DND-41 (cell line): ENCODE measurements at regions not wholly inside any gene's neighbourhood (a gene's known extent, or its start where the extent isn't known, plus 50 kb on each side); places are given as distances from the start of the nearest gene placed in this dataset.

Source experiments
- ATAC-seq: fragments of 200-7000 bp; cut with Tn5 transposase; 3 replicates; pipeline ENCODE4 v1.9.1; 2021; ENCODE audit warnings: low read depth; ENCODE audit not compliant: insufficient read depth
- DNase-seq: peaks from one replicate; pipeline ENCODE4 v3.0.0-alpha.2; 2020
- H2AFZ ChIP-seq: 2 replicates; pipeline ENCODE4 v1.6.0; 2012; ENCODE audit warnings: low read depth, low read length
- H3K27ac ChIP-seq: 2 replicates; pipeline ENCODE4 v1.5.1; 2012; ENCODE audit warnings: low read length, inconsistent platforms
- H3K27me3 ChIP-seq: fragments of 200-600 bp; sonication (generic); 2 replicates; pipeline ENCODE4 v1.6.0; 2012; ENCODE audit warnings: low read length, mild to moderate bottlenecking, inconsistent platforms; ENCODE audit not compliant: insufficient read depth, poor library complexity
- H3K36me3 ChIP-seq: 2 replicates; pipeline ENCODE4 v1.5.1; 2012; ENCODE audit warnings: low read length, inconsistent platforms; ENCODE audit not compliant: insufficient read depth
- H3K4me1 ChIP-seq: 2 replicates; pipeline ENCODE4 v1.5.1; 2012; ENCODE audit warnings: mild to moderate bottlenecking, low read length; ENCODE audit not compliant: insufficient read depth
- H3K4me2 ChIP-seq: 2 replicates; pipeline ENCODE4 v1.6.0; 2012; ENCODE audit warnings: mild to moderate bottlenecking, moderate library complexity, low read length, inconsistent platforms; ENCODE audit not compliant: insufficient read depth
- H3K4me3 ChIP-seq, 2 experiments: fragments of 200-600 bp in 1 of 2; shearing (Covaris generic) in 1 of 2; 2 replicates each; pipeline ENCODE4 v1.5.1; 2012 to 2016; ENCODE audit warnings: inconsistent platforms in 2 of 2, low read length in 2 of 2, mild to moderate bottlenecking in 2 of 2, low read depth in 1 of 2, moderate library complexity in 1 of 2
- H3K79me2 ChIP-seq: 2 replicates; pipeline ENCODE4 v1.6.0; 2012; ENCODE audit warnings: low read length, inconsistent platforms; ENCODE audit not compliant: insufficient read depth
- H3K9ac ChIP-seq: 2 replicates; pipeline ENCODE4 v1.6.0; 2012; ENCODE audit warnings: low read depth, mild to moderate bottlenecking, inconsistent platforms, low read length, moderate library complexity
- H3K9me3 ChIP-seq: 2 replicates; pipeline ENCODE4 v1.5.1; 2012; ENCODE audit warnings: low read length, moderate library complexity, mild to moderate bottlenecking, inconsistent platforms; ENCODE audit not compliant: insufficient read depth, severe bottlenecking
- H4K20me1 ChIP-seq: 2 replicates; pipeline ENCODE4 v1.6.0; 2012; ENCODE audit warnings: low read length; ENCODE audit not compliant: insufficient read depth
- EZH2 ChIP-seq: IDR thresholded peaks from 3 replicates; pipeline ENCODE4 v1.6.1; 2012; ENCODE audit warnings: borderline replicate concordance, low read depth, mild to moderate bottlenecking, moderate library complexity, low read length, inconsistent platforms; ENCODE audit not compliant: severe bottlenecking
- TF ChIP-seq, protein P1 (sequence below): IDR thresholded peaks from 2 replicates; pipeline ENCODE4 v1.5.1; 2012; ENCODE audit warnings: borderline replicate concordance, low read length, moderate library complexity, mild to moderate bottlenecking; ENCODE audit not compliant: poor library complexity, severe bottlenecking; ENCODE audit errors: extremely low read depth

DNA sequence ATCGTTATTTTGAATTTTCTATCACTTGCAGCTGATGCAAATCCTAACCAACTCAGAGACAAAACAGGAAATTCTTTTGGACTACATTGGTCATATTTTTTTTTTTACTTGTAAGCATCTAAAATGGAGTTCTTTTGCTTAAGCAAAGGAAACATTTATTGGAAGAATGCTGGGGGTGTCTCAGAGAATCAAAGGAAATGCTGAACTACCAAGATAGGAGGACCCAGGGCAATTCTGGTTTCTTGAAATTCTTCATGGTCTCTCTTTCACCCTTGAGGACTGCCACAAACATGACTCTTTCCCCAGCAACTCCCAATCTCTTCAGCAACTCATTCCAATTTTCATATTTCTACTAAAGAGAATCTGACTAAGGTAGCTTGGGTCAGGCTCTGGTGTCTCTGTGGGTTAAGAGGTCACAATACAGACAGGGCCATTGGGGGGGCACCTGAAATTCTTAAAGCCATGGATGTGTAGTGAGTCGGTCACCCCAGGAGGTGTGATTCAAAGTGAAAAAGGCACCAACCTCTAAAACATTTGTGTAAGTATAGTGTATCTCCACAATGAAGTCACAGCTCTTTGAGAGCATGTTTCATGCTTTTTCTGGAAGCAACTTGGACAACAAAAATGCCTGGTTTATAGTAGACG is 171.1 kb upstream of the FGGY start:
- no peaks in the 10 kb centered on the region for H3K9me3 ChIP-seq
- H3K79me2 ChIP-seq = no peaks in the 10 kb centered on the region
- no peaks in the 10 kb centered on the region for H3K4me1 ChIP-seq
- no peaks in the 10 kb centered on the region for H3K27me3 ChIP-seq
- H3K9ac ChIP-seq = no peak overlapping the region
- no peak overlapping the region for H3K4me2 ChIP-seq
- H2AFZ ChIP-seq = no peak overlapping the region; the same call in 1 of the 2 replicates
- H4K20me1 ChIP-seq = no peaks in the 10 kb centered on the region
- H3K36me3 ChIP-seq = no peaks in the 10 kb centered on the region
- no peak overlapping the region for H3K4me3 ChIP-seq
- TF ChIP-seq, protein P1, sequence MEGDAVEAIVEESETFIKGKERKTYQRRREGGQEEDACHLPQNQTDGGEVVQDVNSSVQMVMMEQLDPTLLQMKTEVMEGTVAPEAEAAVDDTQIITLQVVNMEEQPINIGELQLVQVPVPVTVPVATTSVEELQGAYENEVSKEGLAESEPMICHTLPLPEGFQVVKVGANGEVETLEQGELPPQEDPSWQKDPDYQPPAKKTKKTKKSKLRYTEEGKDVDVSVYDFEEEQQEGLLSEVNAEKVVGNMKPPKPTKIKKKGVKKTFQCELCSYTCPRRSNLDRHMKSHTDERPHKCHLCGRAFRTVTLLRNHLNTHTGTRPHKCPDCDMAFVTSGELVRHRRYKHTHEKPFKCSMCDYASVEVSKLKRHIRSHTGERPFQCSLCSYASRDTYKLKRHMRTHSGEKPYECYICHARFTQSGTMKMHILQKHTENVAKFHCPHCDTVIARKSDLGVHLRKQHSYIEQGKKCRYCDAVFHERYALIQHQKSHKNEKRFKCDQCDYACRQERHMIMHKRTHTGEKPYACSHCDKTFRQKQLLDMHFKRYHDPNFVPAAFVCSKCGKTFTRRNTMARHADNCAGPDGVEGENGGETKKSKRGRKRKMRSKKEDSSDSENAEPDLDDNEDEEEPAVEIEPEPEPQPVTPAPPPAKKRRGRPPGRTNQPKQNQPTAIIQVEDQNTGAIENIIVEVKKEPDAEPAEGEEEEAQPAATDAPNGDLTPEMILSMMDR = no peak
- TF ChIP-seq EZH2 = no peak
- no peak overlapping the region for H3K27ac ChIP-seq
- ATAC-seq = no peak
- DNase-seq = no peak

DNA sequence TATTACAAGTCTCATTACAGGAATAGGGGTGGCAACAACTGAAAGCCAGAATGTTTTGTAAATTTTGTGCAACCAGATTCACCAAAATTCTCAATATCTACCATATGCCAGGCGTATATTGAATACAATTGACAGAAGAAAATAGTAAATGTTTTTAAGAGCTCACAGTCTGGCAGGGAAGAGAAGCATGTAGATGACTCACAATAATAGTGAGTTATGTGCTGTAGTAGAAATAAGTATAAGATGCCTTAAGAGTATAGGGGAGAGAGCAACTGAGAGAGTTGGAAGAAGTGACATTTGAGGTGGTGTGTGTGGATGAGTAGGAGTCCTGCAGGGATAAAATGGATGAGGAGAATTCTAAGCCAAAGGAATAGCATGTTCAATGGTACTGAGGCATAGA is 170.5 kb upstream of the FGGY start:
- no peak for ATAC-seq
- H4K20me1 ChIP-seq = no peaks in the 10 kb centered on the region
- DNase-seq = no peak
- no peaks in the 10 kb centered on the region for H3K4me1 ChIP-seq
- H3K9ac ChIP-seq = no peak overlapping the region
- no peaks in the 10 kb centered on the region for H3K79me2 ChIP-seq
- H3K4me2 ChIP-seq = no peak overlapping the region
- H3K27ac ChIP-seq = no peak overlapping the region
- no peak overlapping the region for H3K4me3 ChIP-seq
- no peaks in the 10 kb centered on the region for H3K9me3 ChIP-seq
- H3K36me3 ChIP-seq = no peaks in the 10 kb centered on the region
- TF ChIP-seq EZH2 = no peak
- TF ChIP-seq, protein P1 = no peak
- no peak overlapping the region for H2AFZ ChIP-seq
- no peaks in the 10 kb centered on the region for H3K27me3 ChIP-seq

DNA sequence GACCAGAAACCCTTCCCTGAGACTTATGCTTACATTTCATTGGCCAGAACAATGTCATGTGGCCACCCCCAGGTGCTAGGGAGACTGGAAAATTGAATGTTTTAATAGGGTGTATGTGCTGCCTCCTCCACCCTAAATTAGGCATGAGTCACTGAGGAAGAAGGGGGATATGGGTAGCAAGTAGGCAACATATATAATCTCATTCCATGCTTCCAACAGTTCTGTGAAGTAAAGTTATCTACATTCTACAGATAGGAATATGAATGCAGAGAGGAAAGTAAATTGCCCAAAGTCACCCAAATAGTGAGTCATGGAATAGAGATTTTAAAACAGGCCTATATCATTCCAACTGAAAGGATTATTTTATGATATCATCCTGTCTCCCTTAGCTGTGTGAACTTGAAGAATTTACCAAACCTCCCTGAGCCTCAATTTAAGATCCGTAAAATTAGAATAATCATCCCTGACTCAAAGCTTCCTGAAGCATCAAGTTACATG is 168.6 kb upstream of the FGGY start:
- no peak for TF ChIP-seq EZH2
- no peak overlapping the region for H3K9ac ChIP-seq
- ATAC-seq (no peak), DNase-seq (no peak)
- H3K27me3 ChIP-seq = no peaks in the 10 kb centered on the region
- no peaks in the 10 kb centered on the region for H3K36me3 ChIP-seq
- no peaks in the 10 kb centered on the region for H3K4me1 ChIP-seq
- no peak overlapping the region for H3K4me2 ChIP-seq
- no peaks in the 10 kb centered on the region for H3K79me2 ChIP-seq
- H2AFZ ChIP-seq = no peak overlapping the region
- no peaks in the 10 kb centered on the region for H3K9me3 ChIP-seq
- H3K27ac ChIP-seq = no peak overlapping the region
- no peaks in the 10 kb centered on the region for H4K20me1 ChIP-seq
- no peak overlapping the region for H3K4me3 ChIP-seq

DNA sequence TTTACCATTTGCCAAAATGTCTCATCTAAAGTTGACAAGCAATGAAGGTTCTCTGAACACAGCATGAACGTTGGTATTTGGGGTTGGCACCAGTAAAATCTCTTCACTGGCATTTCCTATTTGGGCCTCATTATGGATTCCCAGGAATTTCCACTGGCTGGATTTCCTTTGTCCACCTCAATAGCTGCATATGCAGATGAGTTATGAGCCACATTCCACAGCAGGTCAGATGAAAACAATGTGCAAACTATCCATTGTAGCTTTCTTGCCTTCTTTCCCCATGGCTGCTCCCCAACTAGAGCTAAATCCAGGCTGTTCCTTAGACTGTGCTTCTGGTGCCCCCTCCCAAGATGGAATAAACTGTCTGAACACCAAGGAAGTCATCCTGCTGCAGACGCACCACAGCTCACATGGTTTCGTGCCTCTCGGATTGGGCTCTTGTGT is 168.1 kb upstream of the FGGY start:
- Histone ChIP-seq H3K27me3 (no peaks in the 10 kb centered on the region), H3K4me2 (no peak overlapping the region), H3K79me2 (no peaks in the 10 kb centered on the region), H3K9me3 (no peaks in the 10 kb centered on the region), H3K27ac (no peak overlapping the region), H3K36me3 (no peaks in the 10 kb centered on the region), H3K9ac (no peak overlapping the region), H2AFZ (no peak overlapping the region), H3K4me3 (no peak overlapping the region), H4K20me1 (no peaks in the 10 kb centered on the region), H3K4me1 (no peaks in the 10 kb centered on the region)
- DNase-seq = no peak
- ATAC-seq = no peak
- TF ChIP-seq, protein P1 = no peak
- no peak for TF ChIP-seq EZH2
